GM12878 (cell line): ENCODE measurements at regions not wholly inside any gene's neighbourhood (a gene's known extent, or its start where the extent isn't known, plus 50 kb on each side); places are given as distances from the start of the nearest gene placed in this dataset.

ENCODE experiments used
- CHD4 ChIP-seq: fragments of 200-600 bp; sonication (generic); IDR thresholded peaks from 2 replicates; pipeline ENCODE4 v1.6.1; 2016; ENCODE audit warnings: mild to moderate bottlenecking
- GABPA ChIP-seq: IDR thresholded peaks from 2 replicates; pipeline ENCODE4 v1.6.1; 2014; ENCODE audit warnings: antibody characterized with exemption, low read depth, mild to moderate bottlenecking, inconsistent platforms
- RAD21 ChIP-seq: IDR thresholded peaks from 2 replicates; pipeline ENCODE4 v1.6.1; 2011; ENCODE audit warnings: mild to moderate bottlenecking, low read depth, low read length, moderate library complexity; ENCODE audit not compliant: insufficient read depth
- YY1 ChIP-seq: IDR thresholded peaks from 2 replicates; pipeline ENCODE4 v1.6.1; 2011; ENCODE audit warnings: low read depth, mild to moderate bottlenecking, low read length
- ZNF274 ChIP-seq: IDR thresholded peaks from one replicate; pipeline ENCODE4 v1.8.0; 2011; ENCODE audit not compliant: insufficient read length, insufficient read depth

- TF ChIP-seq CHD4 (no peak), ZNF274 (no peak), GABPA (no peak), YY1 (no peak), RAD21 (peak; percentile 79)
Observed at GRCh38 chr4:146029147-146029546, 90.5 kb upstream of the ZNF827 start.
